GM18508 (cell line): ENCODE measurements at regions not wholly inside any gene's neighbourhood (a gene's known extent, or its start where the extent isn't known, plus 50 kb on each side); places are given as distances from the start of the nearest gene placed in this dataset.

Experiments
- ATAC-seq: cut with Tn5 transposase; IDR thresholded peaks from one replicate; pipeline ENCODE4 v1.9.1; 2021; ENCODE audit warnings: moderate number of reproducible peaks; ENCODE audit not compliant: insufficient read depth, unreplicated experiment

- ATAC-seq, result no peak
Measured at GRCh38 chr2:188102881-188103280, 188.8 kb upstream of the GULP1 start.

- no peak for ATAC-seq
Measured at GRCh38 chr2:188114014-188114413, 177.7 kb upstream of the GULP1 start.

- no peak for ATAC-seq
Measured at GRCh38 chr2:188117706-188118105, 174.0 kb upstream of the GULP1 start.

- ATAC-seq, result no peak
Measured at GRCh38 chr2:188118431-188118830, 173.2 kb upstream of the GULP1 start.

GRCh38 chr2:188119112-188119838 is 172.4 kb upstream of the GULP1 start:
- ATAC-seq, result no peak

GRCh38 chr2:188122985-188123384 is 168.7 kb upstream of the GULP1 start:
- ATAC-seq, result no peak

- no peak for ATAC-seq
Measured at GRCh38 chr2:188129677-188130076, 162.0 kb upstream of the GULP1 start.

- ATAC-seq, result no peak
Measured at GRCh38 chr2:188130317-188130716, 161.4 kb upstream of the GULP1 start.

GRCh38 chr2:188131281-188131680 is 160.4 kb upstream of the GULP1 start:
- no peak for ATAC-seq

GRCh38 chr2:188132385-188132784 is 159.3 kb upstream of the GULP1 start:
- ATAC-seq, result no peak

- no peak for ATAC-seq
Measured at GRCh38 chr2:188134241-188134640, 157.4 kb upstream of the GULP1 start.

GRCh38 chr2:188138313-188138712 is 153.4 kb upstream of the GULP1 start:
- no peak for ATAC-seq

GRCh38 chr2:188142088-188142487 is 149.6 kb upstream of the GULP1 start:
- no peak for ATAC-seq

- no peak for ATAC-seq
Measured at GRCh38 chr2:188142636-188143295, 148.9 kb upstream of the GULP1 start.

- no peak for ATAC-seq
Measured at GRCh38 chr2:188145885-188146284, 145.8 kb upstream of the GULP1 start.

- ATAC-seq, result no peak
Measured at GRCh38 chr2:188146888-188147287, 144.8 kb upstream of the GULP1 start.

GRCh38 chr2:188151670-188152069 is 140.0 kb upstream of the GULP1 start:
- no peak for ATAC-seq

GRCh38 chr2:188158337-188159100 is 133.2 kb upstream of the GULP1 start:
- no peak for ATAC-seq

GRCh38 chr2:188159484-188159883 is 132.2 kb upstream of the GULP1 start:
- no peak for ATAC-seq

GRCh38 chr2:188170356-188170755 is 121.3 kb upstream of the GULP1 start:
- ATAC-seq, result no peak

- no peak for ATAC-seq
Measured at GRCh38 chr2:188176620-188177019, 115.1 kb upstream of the GULP1 start.
